Vagina (tissue), 2 donors: ENCODE measurements at regions not wholly inside any gene's neighbourhood (a gene's known extent, or its start where the extent isn't known, plus 50 kb on each side); places are given as distances from the start of the nearest gene placed in this dataset.
"Not testable (repeated sequence)": the region's sequence is repeated elsewhere in the genome, so short reads cannot be mapped to it uniquely, and the experiment has no call there.

Source experiments
- DNase-seq, 2 donors: peaks; one replicate each; pipeline ENCODE4 v3.0.0-alpha.2; 2017; ENCODE audit errors: extremely low spot score in 2 of 2
- H3K27ac ChIP-seq: fragments of 200-600 bp; sonication (generic); one replicate; pipeline ENCODE4 v1.5.1; 2019
- H3K27me3 ChIP-seq: fragments of 200-600 bp; sonication (generic); one replicate; pipeline ENCODE4 v1.5.1; 2019
- H3K36me3 ChIP-seq, 2 donors: fragments of 200-600 bp; sonication (generic); one replicate each; pipeline ENCODE4 v1.5.1; 2017 to 2019
- H3K4me1 ChIP-seq: fragments of 200-600 bp; sonication (generic); one replicate; pipeline ENCODE4 v1.5.1; 2019
- H3K4me3 ChIP-seq, 2 donors: fragments of 200-600 bp; sonication (generic); 1 replicate in 1 of 2; 2 replicates in 1 of 2; pipeline ENCODE4 v1.5.1; 2016 to 2019
- H3K9me3 ChIP-seq: fragments of 200-600 bp; sonication (generic); one replicate; pipeline ENCODE4 v1.5.1; 2019
- intact Hi-C: fragments of 100-400 bp; cut with DNase I; formaldehyde crosslinking; loops from one replicate; pipeline ENCODE4 v1.15.1; 2023

- H3K9me3 ChIP-seq, DNase-seq, H3K36me3 ChIP-seq, intact Hi-C loops, H3K4me1 ChIP-seq, H3K4me3 ChIP-seq, H3K27me3 ChIP-seq, H3K27ac ChIP-seq: not testable (repeated sequence)
Observed at GRCh38 chr1:83295594-83295993, 703.3 kb downstream of the TTLL7 start.

- DNase-seq, H3K4me3 ChIP-seq, H3K27me3 ChIP-seq, H3K9me3 ChIP-seq, intact Hi-C loops, H3K27ac ChIP-seq, H3K4me1 ChIP-seq, H3K36me3 ChIP-seq: not testable (repeated sequence)
Observed at GRCh38 chr1:83287391-83287790, 711.5 kb downstream of the TTLL7 start.

- H3K4me1 ChIP-seq, H3K27me3 ChIP-seq, DNase-seq, H3K36me3 ChIP-seq, H3K27ac ChIP-seq, intact Hi-C loops, H3K9me3 ChIP-seq, H3K4me3 ChIP-seq: not testable (repeated sequence)
Observed at GRCh38 chr1:83274656-83275055, 724.3 kb downstream of the TTLL7 start.

- H3K27ac ChIP-seq, H3K4me3 ChIP-seq, intact Hi-C loops, H3K36me3 ChIP-seq, DNase-seq, H3K27me3 ChIP-seq, H3K4me1 ChIP-seq, H3K9me3 ChIP-seq: not testable (repeated sequence)
Observed at GRCh38 chr1:83272484-83272883, 726.4 kb downstream of the TTLL7 start.

- DNase-seq, intact Hi-C loops, H3K36me3 ChIP-seq: not testable (repeated sequence)
Observed at GRCh38 chr1:83271834-83272233, 727.1 kb downstream of the TTLL7 start.

GRCh38 chr1:83270801-83271200 is 728.1 kb downstream of the TTLL7 start:
- H3K36me3 ChIP-seq, H3K27ac ChIP-seq, intact Hi-C loops, H3K4me3 ChIP-seq, H3K27me3 ChIP-seq, DNase-seq, H3K9me3 ChIP-seq, H3K4me1 ChIP-seq: not testable (repeated sequence)

More at GRCh38 chr1:83271834-83272233, 727.1 kb downstream of the TTLL7 start:
- H3K4me1 ChIP-seq, H3K9me3 ChIP-seq, H3K27ac ChIP-seq, H3K4me3 ChIP-seq, H3K27me3 ChIP-seq: not testable (repeated sequence)

- H3K27me3 ChIP-seq, H3K36me3 ChIP-seq, H3K9me3 ChIP-seq, H3K27ac ChIP-seq, H3K4me1 ChIP-seq, intact Hi-C loops, DNase-seq, H3K4me3 ChIP-seq: not testable (repeated sequence)
Observed at GRCh38 chr1:83263808-83264207, 735.1 kb downstream of the TTLL7 start.

- H3K4me1 ChIP-seq, intact Hi-C loops, H3K9me3 ChIP-seq, H3K27me3 ChIP-seq, H3K27ac ChIP-seq, H3K36me3 ChIP-seq, H3K4me3 ChIP-seq, DNase-seq: not testable (repeated sequence)
Observed at GRCh38 chr1:83251687-83252086, 747.2 kb downstream of the TTLL7 start.

GRCh38 chr1:83246780-83247179 is 752.2 kb downstream of the TTLL7 start:
- H3K27ac ChIP-seq, H3K4me1 ChIP-seq, DNase-seq, intact Hi-C loops, H3K4me3 ChIP-seq, H3K9me3 ChIP-seq, H3K36me3 ChIP-seq, H3K27me3 ChIP-seq: not testable (repeated sequence)

- not testable (repeated sequence) for DNase-seq
Observed at GRCh38 chr1:83244832-83245231, 754.1 kb downstream of the TTLL7 start.

GRCh38 chr1:83239568-83239967 is 759.4 kb downstream of the TTLL7 start:
- H3K4me1 ChIP-seq, DNase-seq, H3K36me3 ChIP-seq, H3K9me3 ChIP-seq, H3K27ac ChIP-seq, H3K27me3 ChIP-seq, intact Hi-C loops, H3K4me3 ChIP-seq: not testable (repeated sequence)

More at GRCh38 chr1:83244832-83245231, 754.1 kb downstream of the TTLL7 start:
- H3K27me3 ChIP-seq, H3K9me3 ChIP-seq, H3K4me1 ChIP-seq, H3K36me3 ChIP-seq, intact Hi-C loops, H3K4me3 ChIP-seq, H3K27ac ChIP-seq: not testable (repeated sequence)

GRCh38 chr1:83238654-83239053 is 760.3 kb downstream of the TTLL7 start:
- H3K4me3 ChIP-seq, H3K36me3 ChIP-seq, H3K27me3 ChIP-seq, DNase-seq, H3K9me3 ChIP-seq, H3K4me1 ChIP-seq, intact Hi-C loops, H3K27ac ChIP-seq: not testable (repeated sequence)

- H3K27me3 ChIP-seq, H3K4me3 ChIP-seq, H3K9me3 ChIP-seq, intact Hi-C loops, H3K36me3 ChIP-seq, H3K4me1 ChIP-seq, H3K27ac ChIP-seq, DNase-seq: not testable (repeated sequence)
Observed at GRCh38 chr1:83219788-83220187, 779.1 kb downstream of the TTLL7 start.

GRCh38 chr1:83218036-83218716 is 780.8 kb downstream of the TTLL7 start:
- H3K4me3 ChIP-seq, intact Hi-C loops, H3K9me3 ChIP-seq, H3K4me1 ChIP-seq, H3K36me3 ChIP-seq, H3K27ac ChIP-seq, H3K27me3 ChIP-seq, DNase-seq: not testable (repeated sequence)
